ENCODE measurements at regions not wholly inside any gene's neighbourhood (a gene's known extent, or its start where the extent isn't known, plus 50 kb on each side); places are given as distances from the start of the nearest gene placed in this dataset.
A peak's percentile ranks its signal among the peaks of the same experiment; 100 is the strongest.

GRCh38 chr6:102895683-102896082 lies 1502.2 kb downstream of the GRIK2 start:
- Histone ChIP-seq H3K9ac (no peak overlapping the region), H4K20me1 (no peaks in the 10 kb centered on the region), H3K27me3 (no peaks in the 10 kb centered on the region), H3K4me3 (no peak overlapping the region), H3K27ac (no peak overlapping the region), H3K4me2 (no peak overlapping the region), H3K4me1 (no peaks in the 10 kb centered on the region), H3K9me3 (replicated peaks in 1 of 11) (peaks cover 0 to 15% (median 9%) of the 10 kb centered on the region in 11 experiments; a peak in 11 of 22 replicates), H3K36me3 (no peaks in the 10 kb centered on the region)
- TF ChIP-seq Cebpa-rat (IDR thresholded peaks at IDR 0.05), result no peak

GRCh38 chr6:102885165-102885564 lies 1491.7 kb downstream of the GRIK2 start:
- Histone ChIP-seq H4K20me1 (no peaks in the 10 kb centered on the region; a peak in 1 of 22 replicates), H3K36me3 (no peaks in the 10 kb centered on the region), H3K4me1 (peaks cover 0 to 30% (median 3%) of the 10 kb centered on the region in 10 experiments; a peak in 9 of 20 replicates), H3K4me3 (no peak overlapping the region), H3K4me2 (peak overlapping the region in 1 of 11 experiments; percentile 17; a peak in 1 of 22 replicates), H3K27me3 (no peaks in the 10 kb centered on the region), H3K27ac (no peak overlapping the region), H3K9ac (no peak overlapping the region), H3K9me3 (replicated peaks in 1 of 11) (peaks cover 0 to 20% (median 0%) of the 10 kb centered on the region in 11 experiments; a peak in 5 of 22 replicates)
- no peak for TF ChIP-seq Cebpa-rat (IDR thresholded peaks at IDR 0.05)

GRCh38 chr6:102853249-102853955 lies 1459.9 kb downstream of the GRIK2 start:
- H4K20me1 ChIP-seq, result no peaks in the 10 kb centered on the region
- H3K4me3 ChIP-seq, result no peak overlapping the region
- no peaks in the 10 kb centered on the region for H3K36me3 ChIP-seq
- no peaks in the 10 kb centered on the region for H3K9me3 ChIP-seq (replicated peaks in 1 of 11)
- TF ChIP-seq Cebpa-rat (IDR thresholded peaks at IDR 0.05), result no peak
- H3K4me2 ChIP-seq, result no peak overlapping the region
- peaks cover 0 to 11% (median 0%) of the 10 kb centered on the region in 10 experiments; a peak in 4 of 20 replicates for H3K4me1 ChIP-seq
- no peaks in the 10 kb centered on the region for H3K27me3 ChIP-seq
- no peak overlapping the region for H3K27ac ChIP-seq
- H3K9ac ChIP-seq, result no peak overlapping the region

- no peaks in the 10 kb centered on the region for H3K27me3 ChIP-seq
- H4K20me1 ChIP-seq, result no peaks in the 10 kb centered on the region
- H3K36me3 ChIP-seq, result no peaks in the 10 kb centered on the region
- H3K4me3 ChIP-seq, result no peak overlapping the region
- H3K9ac ChIP-seq, result no peak overlapping the region
- no peak for TF ChIP-seq Cebpa-rat (IDR thresholded peaks at IDR 0.05)
- H3K9me3 ChIP-seq (replicated peaks in 1 of 11), result no peaks in the 10 kb centered on the region
- no peak overlapping the region for H3K27ac ChIP-seq
- peaks cover 0 to 14% (median 0%) of the 10 kb centered on the region in 10 experiments; a peak in 4 of 20 replicates for H3K4me1 ChIP-seq
- H3K4me2 ChIP-seq, result peak overlapping the region in 1 of 11 experiments; percentile 33; a peak in 1 of 22 replicates
Observed at GRCh38 chr6:102848796-102849195, 1455.3 kb downstream of the GRIK2 start.

- no peaks in the 10 kb centered on the region for H4K20me1 ChIP-seq
- no peak overlapping the region for H3K27ac ChIP-seq
- H3K27me3 ChIP-seq, result no peaks in the 10 kb centered on the region
- no peaks in the 10 kb centered on the region for H3K9me3 ChIP-seq (replicated peaks in 1 of 11)
- H3K9ac ChIP-seq, result no peak overlapping the region
- H3K4me3 ChIP-seq, result no peak overlapping the region
- peaks cover 0 to 14% (median 0%) of the 10 kb centered on the region in 10 experiments; a peak in 4 of 20 replicates for H3K4me1 ChIP-seq
- TF ChIP-seq Cebpa-rat (IDR thresholded peaks at IDR 0.05), result no peak
- no peaks in the 10 kb centered on the region for H3K36me3 ChIP-seq
- 0 out of 22 replicates have a peak overlapping the region, but pooled peaks of 1 of the 11 experiments have one; percentile 33 for H3K4me2 ChIP-seq
Observed at GRCh38 chr6:102848210-102848609, 1454.7 kb downstream of the GRIK2 start.

GRCh38 chr6:102841060-102841459 lies 1447.6 kb downstream of the GRIK2 start:
- TF ChIP-seq Cebpa-rat (IDR thresholded peaks at IDR 0.05), result no peak
- no peaks in the 10 kb centered on the region for H3K4me1 ChIP-seq
- H3K4me2 ChIP-seq, result no peak overlapping the region
- no peaks in the 10 kb centered on the region for H4K20me1 ChIP-seq
- no peaks in the 10 kb centered on the region for H3K9me3 ChIP-seq (replicated peaks in 1 of 11)
- H3K36me3 ChIP-seq, result no peaks in the 10 kb centered on the region
- no peak overlapping the region for H3K9ac ChIP-seq
- H3K27me3 ChIP-seq, result no peaks in the 10 kb centered on the region
- no peak overlapping the region for H3K4me3 ChIP-seq
- H3K27ac ChIP-seq, result no peak overlapping the region

- no peaks in the 10 kb centered on the region for H4K20me1 ChIP-seq
- H3K27ac ChIP-seq, result no peak overlapping the region
- TF ChIP-seq Cebpa-rat (IDR thresholded peaks at IDR 0.05), result no peak
- H3K4me1 ChIP-seq, result no peaks in the 10 kb centered on the region
- H3K4me3 ChIP-seq, result no peak overlapping the region
- no peaks in the 10 kb centered on the region for H3K36me3 ChIP-seq
- H3K9ac ChIP-seq, result no peak overlapping the region
- H3K4me2 ChIP-seq, result no peak overlapping the region
- no peaks in the 10 kb centered on the region for H3K9me3 ChIP-seq (replicated peaks in 1 of 11)
- H3K27me3 ChIP-seq, result no peaks in the 10 kb centered on the region
Observed at GRCh38 chr6:102832021-102832420, 1438.5 kb downstream of the GRIK2 start.

- H3K9ac ChIP-seq, result no peak overlapping the region
- H3K4me1 ChIP-seq, result no peaks in the 10 kb centered on the region
- no peaks in the 10 kb centered on the region for H3K36me3 ChIP-seq
- H3K27ac ChIP-seq, result no peak overlapping the region
- H3K27me3 ChIP-seq, result no peaks in the 10 kb centered on the region
- no peak overlapping the region for H3K4me3 ChIP-seq
- no peaks in the 10 kb centered on the region for H3K9me3 ChIP-seq (replicated peaks in 1 of 11)
- TF ChIP-seq Cebpa-rat (IDR thresholded peaks at IDR 0.05), result no peak
- no peaks in the 10 kb centered on the region for H4K20me1 ChIP-seq
- no peak overlapping the region for H3K4me2 ChIP-seq
Observed at GRCh38 chr6:102820098-102820497, 1426.6 kb downstream of the GRIK2 start.

- H3K27ac ChIP-seq, result no peak overlapping the region
- no peaks in the 10 kb centered on the region for H3K36me3 ChIP-seq
- no peaks in the 10 kb centered on the region for H3K27me3 ChIP-seq
- TF ChIP-seq Cebpa-rat (IDR thresholded peaks at IDR 0.05), result no peak
- no peak overlapping the region for H3K9ac ChIP-seq
- no peak overlapping the region for H3K4me2 ChIP-seq
- H4K20me1 ChIP-seq, result no peaks in the 10 kb centered on the region
- H3K4me3 ChIP-seq, result no peak overlapping the region
- H3K9me3 ChIP-seq (replicated peaks in 1 of 11), result no peaks in the 10 kb centered on the region
- H3K4me1 ChIP-seq, result no peaks in the 10 kb centered on the region
Observed at GRCh38 chr6:102815207-102815606, 1421.7 kb downstream of the GRIK2 start.

Measured in BLaER1 treated with 17β-estradiol and CSF1 and Interleukin-3, amounts not matched to agents 10 nM and 100 nM (cell line).